ENCODE measurements at regions not wholly inside any gene's neighbourhood (a gene's known extent, or its start where the extent isn't known, plus 50 kb on each side); places are given as distances from the start of the nearest gene placed in this dataset.

GRCh38 chr14:98208211-98208611, 1063.8 kb downstream of the BCL11B start:
- no peak overlapping the region for H3K27ac Mint-ChIP-seq
- TF ChIP-seq CTCF (IDR thresholded peaks at IDR 0.05): no peak
- no peaks in the 10 kb centered on the region for H3K4me1 Mint-ChIP-seq (ENCODE audit: low read depth)
- H3K4me3 Mint-ChIP-seq: no peak overlapping the region
- H3K9me3 Mint-ChIP-seq: peaks cover 75% of the 10 kb centered on the region
- H3K36me3 Mint-ChIP-seq (ENCODE audit: low read depth): peaks cover 5% of the 10 kb centered on the region; the same call in 1 of the 2 replicates
- DNase-seq: no peak
- H3K27me3 Mint-ChIP-seq (ENCODE audit: insufficient read depth): no peaks in the 10 kb centered on the region; the same call in 1 of the 2 replicates

GRCh38 chr14:98208943-98209342, 1063.1 kb downstream of the BCL11B start:
- no peak overlapping the region for H3K27ac Mint-ChIP-seq
- peaks cover 5% of the 10 kb centered on the region; the same call in 1 of the 2 replicates for H3K36me3 Mint-ChIP-seq (ENCODE audit: low read depth)
- no peaks in the 10 kb centered on the region; the same call in 1 of the 2 replicates for H3K27me3 Mint-ChIP-seq (ENCODE audit: insufficient read depth)
- no peak for TF ChIP-seq CTCF (IDR thresholded peaks at IDR 0.05)
- no peaks in the 10 kb centered on the region for H3K4me1 Mint-ChIP-seq (ENCODE audit: low read depth)
- no peak overlapping the region for H3K4me3 Mint-ChIP-seq
- no peak for DNase-seq
- peaks cover 71% of the 10 kb centered on the region for H3K9me3 Mint-ChIP-seq

GRCh38 chr14:98210045-98210672, 1061.8 kb downstream of the BCL11B start:
- Mint-ChIP-seq H3K4me1 (ENCODE audit: low read depth) (no peaks in the 10 kb centered on the region), H3K9me3 (peaks cover 73% of the 10 kb centered on the region), H3K4me3 (no peak overlapping the region), H3K36me3 (ENCODE audit: low read depth) (peaks cover 5% of the 10 kb centered on the region; the same call in 1 of the 2 replicates), H3K27ac (no peak overlapping the region), H3K27me3 (ENCODE audit: insufficient read depth) (no peaks in the 10 kb centered on the region)
- DNase-seq: no peak
- no peak for TF ChIP-seq CTCF (IDR thresholded peaks at IDR 0.05)

GRCh38 chr14:98217530-98217929, 1054.5 kb downstream of the BCL11B start:
- Mint-ChIP-seq H3K27ac (no peak overlapping the region), H3K27me3 (ENCODE audit: insufficient read depth) (no peaks in the 10 kb centered on the region; the same call in 1 of the 2 replicates), H3K9me3 (peaks cover 16% of the 10 kb centered on the region), H3K4me3 (no peak overlapping the region), H3K4me1 (ENCODE audit: low read depth) (no peaks in the 10 kb centered on the region), H3K36me3 (ENCODE audit: low read depth) (no peaks in the 10 kb centered on the region)
- TF ChIP-seq CTCF (IDR thresholded peaks at IDR 0.05): no peak
- no peak for DNase-seq

GRCh38 chr14:98218218-98218617, 1053.8 kb downstream of the BCL11B start:
- H3K4me1 Mint-ChIP-seq (ENCODE audit: low read depth): no peaks in the 10 kb centered on the region
- no peak for DNase-seq
- H3K27me3 Mint-ChIP-seq (ENCODE audit: insufficient read depth): no peaks in the 10 kb centered on the region; the same call in 1 of the 2 replicates
- H3K9me3 Mint-ChIP-seq: peaks cover 20% of the 10 kb centered on the region
- H3K4me3 Mint-ChIP-seq: no peak overlapping the region
- no peak for TF ChIP-seq CTCF (IDR thresholded peaks at IDR 0.05)
- H3K36me3 Mint-ChIP-seq (ENCODE audit: low read depth): peaks cover 3% of the 10 kb centered on the region; the same call in 1 of the 2 replicates
- H3K27ac Mint-ChIP-seq: no peak overlapping the region
